ENCODE measurements at regions not wholly inside any gene's neighbourhood (a gene's known extent, or its start where the extent isn't known, plus 50 kb on each side); places are given as distances from the start of the nearest gene placed in this dataset.

DNA sequence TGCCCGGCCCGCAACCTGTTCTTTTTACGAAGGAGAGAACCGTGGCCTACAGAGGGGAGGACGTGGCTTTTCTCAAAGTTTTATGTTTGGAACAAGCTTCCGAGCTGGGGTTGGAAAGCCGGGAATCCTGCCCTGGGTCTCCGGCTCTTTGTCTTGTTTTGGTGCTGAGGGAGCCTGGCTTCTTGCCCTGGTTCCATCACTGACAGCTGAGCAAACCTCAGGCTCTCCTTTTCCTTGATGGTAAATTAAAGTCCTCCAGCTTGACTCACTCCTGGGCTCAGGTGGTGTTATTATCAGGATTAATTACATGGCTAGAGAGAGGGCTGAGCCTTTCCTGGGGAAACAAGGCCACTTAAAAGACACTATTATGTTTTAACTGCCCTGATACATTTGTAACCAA lies 289.5 kb upstream of the RGMA start:
- POLR2A ChIA-PET, result no interaction called here
- CTCF ChIA-PET, result no interaction called here
- DNase-seq (ENCODE audit: extremely low spot score), result no peak
- TF ChIP-seq, protein P1, sequence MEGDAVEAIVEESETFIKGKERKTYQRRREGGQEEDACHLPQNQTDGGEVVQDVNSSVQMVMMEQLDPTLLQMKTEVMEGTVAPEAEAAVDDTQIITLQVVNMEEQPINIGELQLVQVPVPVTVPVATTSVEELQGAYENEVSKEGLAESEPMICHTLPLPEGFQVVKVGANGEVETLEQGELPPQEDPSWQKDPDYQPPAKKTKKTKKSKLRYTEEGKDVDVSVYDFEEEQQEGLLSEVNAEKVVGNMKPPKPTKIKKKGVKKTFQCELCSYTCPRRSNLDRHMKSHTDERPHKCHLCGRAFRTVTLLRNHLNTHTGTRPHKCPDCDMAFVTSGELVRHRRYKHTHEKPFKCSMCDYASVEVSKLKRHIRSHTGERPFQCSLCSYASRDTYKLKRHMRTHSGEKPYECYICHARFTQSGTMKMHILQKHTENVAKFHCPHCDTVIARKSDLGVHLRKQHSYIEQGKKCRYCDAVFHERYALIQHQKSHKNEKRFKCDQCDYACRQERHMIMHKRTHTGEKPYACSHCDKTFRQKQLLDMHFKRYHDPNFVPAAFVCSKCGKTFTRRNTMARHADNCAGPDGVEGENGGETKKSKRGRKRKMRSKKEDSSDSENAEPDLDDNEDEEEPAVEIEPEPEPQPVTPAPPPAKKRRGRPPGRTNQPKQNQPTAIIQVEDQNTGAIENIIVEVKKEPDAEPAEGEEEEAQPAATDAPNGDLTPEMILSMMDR (IDR thresholded peaks at IDR 0.05; ENCODE audit: control extremely low read depth, extremely low read depth, low read depth, missing control alignments), result no peak

DNA sequence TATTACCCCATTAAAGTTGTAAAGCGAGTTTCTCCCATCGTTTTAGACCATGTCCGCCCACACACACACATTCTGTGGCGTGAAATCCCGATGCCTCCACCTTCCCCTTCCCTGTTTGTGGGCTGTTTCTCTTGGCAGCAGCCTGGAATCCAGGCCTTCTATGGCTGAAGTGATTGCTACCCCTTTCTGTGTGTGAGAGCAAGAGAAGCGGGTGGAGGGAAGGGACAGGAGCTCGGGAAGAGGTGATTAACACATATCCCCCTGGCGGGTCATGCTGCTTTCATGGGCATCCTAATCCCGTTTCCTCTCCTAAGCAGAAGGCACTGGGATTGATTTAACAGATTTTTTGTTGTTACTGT lies 283.8 kb upstream of the RGMA start:
- no peak for DNase-seq (ENCODE audit: extremely low spot score)
- TF ChIP-seq, protein P1 (IDR thresholded peaks at IDR 0.05; ENCODE audit: control extremely low read depth, extremely low read depth, low read depth, missing control alignments), result no peak
- ChIA-PET CTCF (no interaction called here), POLR2A (no interaction called here)

DNA sequence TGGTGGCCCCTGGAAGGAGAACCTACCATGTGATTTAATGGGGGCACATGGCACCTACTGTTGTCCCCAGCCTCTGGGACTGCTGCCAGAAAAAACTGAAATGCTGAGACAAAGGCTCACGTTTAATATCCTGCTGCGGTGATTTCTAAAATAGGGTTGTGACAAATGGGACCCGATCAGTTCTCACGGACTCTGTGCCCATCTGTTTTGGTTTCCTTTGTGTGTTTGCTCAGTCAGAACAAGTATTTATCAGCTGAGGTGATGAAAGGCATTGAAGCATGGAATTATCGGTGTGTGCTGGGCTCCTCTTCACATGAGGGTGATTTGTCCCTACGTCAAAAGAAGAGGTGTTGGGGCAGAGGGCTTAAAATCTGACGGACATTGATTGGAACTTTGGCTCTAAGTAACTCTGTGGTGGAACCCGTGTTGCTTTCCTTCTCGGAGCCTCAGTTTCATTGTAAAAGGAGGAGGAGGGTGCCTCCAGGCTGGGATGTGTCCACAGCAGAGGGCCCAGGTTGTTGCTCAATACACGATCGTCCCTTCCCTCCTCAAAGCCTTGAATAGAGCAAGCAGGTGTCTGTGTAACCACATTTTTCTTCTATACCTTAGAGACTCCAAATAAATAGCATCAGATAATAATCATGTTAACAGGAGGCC lies 283.3 kb upstream of the RGMA start:
- CTCF ChIA-PET, result no interaction called here

DNA sequence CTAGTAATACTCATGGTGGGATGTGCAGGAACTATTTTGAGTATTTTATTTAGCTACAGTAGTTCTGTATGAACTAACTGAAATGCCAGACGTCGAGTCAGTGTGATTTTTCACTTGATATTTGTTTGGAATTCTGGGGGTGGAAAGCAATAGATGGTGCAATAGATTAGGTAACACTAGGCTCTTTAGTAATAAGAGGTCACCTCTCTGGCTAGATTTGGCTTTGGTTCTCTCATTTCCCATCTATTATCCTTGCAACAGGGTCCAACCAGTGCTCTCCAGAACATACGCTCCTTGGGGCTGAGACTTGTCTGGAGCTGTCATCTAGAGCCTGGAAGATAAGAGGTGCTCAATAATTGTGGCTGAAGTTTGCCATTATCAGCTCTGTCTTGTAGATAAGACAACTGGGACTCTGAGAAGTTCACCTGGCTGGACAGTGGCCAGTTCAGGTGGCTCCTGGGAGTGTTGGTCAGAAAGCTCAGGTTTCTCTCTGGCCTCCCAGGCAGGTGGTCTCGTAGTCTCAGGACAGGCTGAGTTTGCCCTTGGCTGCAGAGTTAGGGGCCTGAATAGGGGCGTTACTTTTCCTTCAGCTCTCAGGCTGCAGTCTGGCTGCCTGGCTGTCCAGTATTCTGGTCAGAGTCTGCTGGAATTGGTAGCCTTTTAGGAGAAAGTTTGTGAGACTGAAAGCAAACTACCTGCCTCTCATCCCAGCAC lies 277.5 kb upstream of the RGMA start:
- POLR2A ChIA-PET, result no interaction called here
- TF ChIP-seq, protein P1 (IDR thresholded peaks at IDR 0.05; ENCODE audit: control extremely low read depth, extremely low read depth, low read depth, missing control alignments), result no peak
- CTCF ChIA-PET, result no interaction called here
- DNase-seq (ENCODE audit: extremely low spot score), result no peak

More for the DNA sequence above, 283.3 kb upstream of the RGMA start:
- TF ChIP-seq, protein P1 (IDR thresholded peaks at IDR 0.05; ENCODE audit: control extremely low read depth, extremely low read depth, low read depth, missing control alignments), result no peak
- POLR2A ChIA-PET, result no interaction called here
- no peak for DNase-seq (ENCODE audit: extremely low spot score)

DNA sequence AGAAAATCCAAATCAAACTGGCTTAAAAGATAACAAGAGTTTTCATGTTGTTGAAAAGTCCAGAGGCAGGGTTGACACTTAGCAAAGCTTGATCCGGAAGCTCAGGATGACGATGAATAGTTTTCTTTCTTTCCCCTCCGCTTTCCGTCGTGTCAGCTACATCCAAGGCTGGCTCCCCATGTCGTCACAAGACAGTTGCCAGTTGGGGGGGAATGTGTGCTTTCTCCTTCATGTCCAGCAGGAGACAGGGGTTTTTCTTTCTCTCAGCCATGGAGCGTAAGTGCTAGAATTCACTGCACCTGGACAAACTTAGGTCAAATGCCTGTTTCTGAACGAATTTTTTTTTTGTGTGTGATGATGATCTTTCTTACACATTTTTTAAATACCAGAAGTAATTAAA lies 273.8 kb upstream of the RGMA start:
- TF ChIP-seq, protein P1 (IDR thresholded peaks at IDR 0.05; ENCODE audit: control extremely low read depth, extremely low read depth, low read depth, missing control alignments), result no peak
- CTCF ChIA-PET, result interaction anchor here (1.5 kb wide), 1 partner anchor 284 kb away, joined by 3 read pairs; no protein-coding TSS in a partner anchor
- DNase-seq (ENCODE audit: extremely low spot score), result no peak
- POLR2A ChIA-PET, result no interaction called here

DNA sequence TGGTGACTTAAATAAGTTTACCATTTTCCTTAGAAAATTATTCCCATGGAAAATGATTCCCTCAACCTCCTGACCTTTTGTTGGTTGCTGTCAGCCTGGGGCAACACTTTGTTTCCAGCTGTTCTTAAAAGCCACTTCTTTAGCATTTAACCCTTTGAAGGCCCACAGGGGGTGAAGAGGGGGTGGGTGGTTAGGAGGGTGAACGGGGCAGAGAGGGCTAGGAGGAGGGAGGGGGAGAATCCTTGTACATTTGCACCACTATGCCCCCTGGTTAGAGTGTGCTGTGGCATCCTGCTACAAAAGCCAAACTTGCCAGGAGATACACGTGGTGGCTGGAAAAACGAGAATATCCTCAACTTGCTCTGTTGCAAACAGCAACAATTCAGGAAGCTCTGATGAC lies 273.2 kb upstream of the RGMA start:
- TF ChIP-seq, protein P1 (IDR thresholded peaks at IDR 0.05; ENCODE audit: control extremely low read depth, extremely low read depth, low read depth, missing control alignments), result no peak
- CTCF ChIA-PET, result interaction anchor here (1.5 kb wide), 1 partner anchor 283 kb away, joined by 3 read pairs; no protein-coding TSS in a partner anchor
- POLR2A ChIA-PET, result no interaction called here
- no peak for DNase-seq (ENCODE audit: extremely low spot score)

Data from GM10248 (cell line).